GM18511 (cell line): ENCODE measurements at regions not wholly inside any gene's neighbourhood (a gene's known extent, or its start where the extent isn't known, plus 50 kb on each side); places are given as distances from the start of the nearest gene placed in this dataset.

Source experiments
- ATAC-seq: cut with Tn5 transposase; IDR thresholded peaks from one replicate; pipeline ENCODE4 v1.9.1; 2021; ENCODE audit warnings: mild to moderate bottlenecking, moderate library complexity; ENCODE audit not compliant: unreplicated experiment

- ATAC-seq: no peak
These were observed 55.2 kb upstream of the KCNH8 start for GRCh38 chr3:19093084-19093483.

GRCh38 chr3:19077388-19077787 is 70.9 kb upstream of the KCNH8 start:
- no peak for ATAC-seq

GRCh38 chr3:19075037-19075436 is 73.3 kb upstream of the KCNH8 start:
- no peak for ATAC-seq

- ATAC-seq: no peak
These were observed 73.9 kb upstream of the KCNH8 start for GRCh38 chr3:19074257-19074900.

- no peak for ATAC-seq
These were observed 74.8 kb upstream of the KCNH8 start for GRCh38 chr3:19073341-19074105.

- no peak for ATAC-seq
These were observed 78.0 kb upstream of the KCNH8 start for GRCh38 chr3:19070325-19070724.

- no peak for ATAC-seq
These were observed 83.3 kb upstream of the KCNH8 start for GRCh38 chr3:19065027-19065426.

- ATAC-seq: no peak
These were observed 84.4 kb upstream of the KCNH8 start for GRCh38 chr3:19063936-19064335.

GRCh38 chr3:19060404-19060803 is 87.9 kb upstream of the KCNH8 start:
- ATAC-seq: no peak

GRCh38 chr3:19052874-19053273 is 95.4 kb upstream of the KCNH8 start:
- no peak for ATAC-seq

- ATAC-seq: no peak
These were observed 101.9 kb upstream of the KCNH8 start for GRCh38 chr3:19046440-19046839.

GRCh38 chr3:19030522-19030839 is 117.8 kb upstream of the KCNH8 start:
- no peak for ATAC-seq

- no peak for ATAC-seq
These were observed 118.3 kb upstream of the KCNH8 start for GRCh38 chr3:19029837-19030521.

GRCh38 chr3:19025441-19025840 is 122.9 kb upstream of the KCNH8 start:
- no peak for ATAC-seq

- no peak for ATAC-seq
These were observed 125.8 kb upstream of the KCNH8 start for GRCh38 chr3:19022546-19022945.

- no peak for ATAC-seq
These were observed 131.5 kb upstream of the KCNH8 start for GRCh38 chr3:19016851-19017250.

- no peak for ATAC-seq
These were observed 134.4 kb upstream of the KCNH8 start for GRCh38 chr3:19013879-19014278.

GRCh38 chr3:19012846-19013245 is 135.5 kb upstream of the KCNH8 start:
- no peak for ATAC-seq

GRCh38 chr3:19002606-19003005 is 145.7 kb upstream of the KCNH8 start:
- ATAC-seq: no peak

GRCh38 chr3:18998069-18998468 is 150.2 kb upstream of the KCNH8 start:
- no peak for ATAC-seq

- no peak for ATAC-seq
These were observed 155.6 kb upstream of the KCNH8 start for GRCh38 chr3:18992709-18993108.

- ATAC-seq: no peak
These were observed 159.0 kb upstream of the KCNH8 start for GRCh38 chr3:18989237-18989795.
